Small intestine (tissue), 7 donors: ENCODE measurements at regions not wholly inside any gene's neighbourhood (a gene's known extent, or its start where the extent isn't known, plus 50 kb on each side); places are given as distances from the start of the nearest gene placed in this dataset.

Source experiments
- DNase-seq, 2 donors: peaks; one replicate each; pipeline versions ENCODE4 v3.0.0 to v3.0.0-alpha.2; 2013
- FAIRE-seq: peaks from 2 replicates; lab custom pipeline; 2012; peaks lifted over from hg19 to GRCh38; lab: Jason Lieb, UNC
- H3K27ac ChIP-seq, 3 donors: one replicate each; pipeline ENCODE4 v1.5.1; 2013; ENCODE audit warnings: low read length in 2 of 3, mild to moderate bottlenecking in 2 of 3, control low read depth in 1 of 3, inconsistent platforms in 1 of 3, low read depth in 1 of 3, moderate library complexity in 1 of 3
- H3K27me3 ChIP-seq, 3 donors: one replicate each; pipeline ENCODE4 v1.6.1; 2013; ENCODE audit warnings: low read length in 3 of 3, inconsistent platforms in 1 of 3; ENCODE audit not compliant: control insufficient read depth in 3 of 3, insufficient read depth in 3 of 3
- H3K36me3 ChIP-seq, 3 donors: one replicate each; pipeline ENCODE4 v1.6.1; 2013; ENCODE audit warnings: low read length in 3 of 3, inconsistent platforms in 1 of 3, low read depth in 1 of 3, mild to moderate bottlenecking in 1 of 3, moderate library complexity in 1 of 3; ENCODE audit not compliant: control insufficient read depth in 3 of 3, insufficient read depth in 2 of 3
- H3K4me1 ChIP-seq, 3 donors: one replicate each; pipeline ENCODE4 v1.6.1; 2013; ENCODE audit warnings: low read length in 2 of 3, inconsistent platforms in 1 of 3, low read depth in 1 of 3, mild to moderate bottlenecking in 1 of 3, moderate library complexity in 1 of 3; ENCODE audit not compliant: control insufficient read depth in 3 of 3, insufficient read depth in 2 of 3
- H3K4me3 ChIP-seq, 3 donors: one replicate each; pipeline ENCODE4 v1.5.1; 2013; ENCODE audit warnings: low read length in 3 of 3, control low read depth in 1 of 3, inconsistent platforms in 1 of 3, low read depth in 1 of 3, mild to moderate bottlenecking in 1 of 3, moderate library complexity in 1 of 3
- H3K9me3 ChIP-seq, 2 donors: one replicate each; pipeline ENCODE4 v1.6.1; 2013; ENCODE audit warnings: low read depth in 1 of 2, low read length in 1 of 2; ENCODE audit not compliant: control insufficient read depth in 2 of 2, insufficient read depth in 1 of 2
- WGBS, 3 donors: extraction: QIAGEN DNeasy Blood & Tissue Kit; methylation state at CpG; one replicate each; pipeline ENCODE4 v1.1.7; 2013; 5-methylcytosine and 5-hydroxymethylcytosine counted together
- donor health status: healthy with polysubstance abuse.
- donor health status: control.
- donor health status: control.
- donor health status: Bipolar disorder and iron deficiency.
- donor health status: healthy.

DNA sequence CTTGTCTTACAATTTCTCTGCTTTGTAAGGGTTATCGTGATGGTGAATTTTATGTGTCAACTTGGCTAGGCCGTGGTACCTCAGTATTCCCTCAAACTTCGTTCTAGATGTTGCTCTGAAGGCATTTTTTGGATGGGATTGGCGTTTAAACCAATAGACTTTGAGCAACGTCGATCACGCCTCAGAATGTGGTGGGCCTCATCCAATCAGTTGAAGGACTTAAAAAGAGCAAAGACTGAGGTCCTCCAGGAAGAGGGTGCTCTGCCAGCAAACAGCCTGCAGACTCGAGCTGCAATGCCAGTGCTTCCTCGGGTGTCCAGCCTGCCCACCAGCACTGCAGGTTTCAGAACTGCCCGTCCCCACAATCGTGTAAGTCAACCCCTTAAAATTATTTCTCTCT lies 145.8 kb upstream of the SALL3 start:
- WGBS, 3 donors, result 76 to 83% (median 79%) methylated on average over 11 of the region's 11 CpGs
- FAIRE-seq, result no peak
- no peak for DNase-seq
- peaks cover 0 to 3% of the 10 kb centered on the region in 2 donors for H3K9me3 ChIP-seq
- no peaks in the 10 kb centered on the region for H3K4me1 ChIP-seq
- no peak overlapping the region for H3K27ac ChIP-seq
- no peaks in the 10 kb centered on the region for H3K36me3 ChIP-seq
- H3K4me3 ChIP-seq, result no peak overlapping the region
- H3K27me3 ChIP-seq, result no peaks in the 10 kb centered on the region

DNA sequence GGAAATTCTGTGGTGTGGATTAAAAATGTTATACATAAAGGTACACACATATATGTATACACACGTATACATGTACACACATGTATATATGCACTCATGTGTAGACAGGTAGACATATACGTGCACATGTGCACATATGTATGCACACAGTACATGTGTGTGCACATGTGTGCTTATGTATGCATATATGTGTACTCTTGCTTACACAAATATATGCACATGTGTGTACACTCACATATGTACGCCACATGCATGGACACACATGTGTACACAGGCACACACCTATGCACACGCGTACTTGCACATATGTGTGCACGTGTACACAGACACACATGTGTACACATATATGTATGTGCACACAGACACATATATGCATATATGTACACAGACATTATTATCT lies 142.8 kb upstream of the SALL3 start:
- no peak overlapping the region for H3K4me3 ChIP-seq
- WGBS, 3 donors, result 90 to 93% (median 91%) methylated on average over 6 of the region's 6 CpGs
- FAIRE-seq (no peak), DNase-seq (no peak)
- H3K27ac ChIP-seq, result no peak overlapping the region
- H3K4me1 ChIP-seq, result no peaks in the 10 kb centered on the region
- no peaks in the 10 kb centered on the region for H3K27me3 ChIP-seq
- H3K9me3 ChIP-seq, result peaks cover 0 to 3% of the 10 kb centered on the region in 2 donors
- H3K36me3 ChIP-seq, result no peaks in the 10 kb centered on the region

DNA sequence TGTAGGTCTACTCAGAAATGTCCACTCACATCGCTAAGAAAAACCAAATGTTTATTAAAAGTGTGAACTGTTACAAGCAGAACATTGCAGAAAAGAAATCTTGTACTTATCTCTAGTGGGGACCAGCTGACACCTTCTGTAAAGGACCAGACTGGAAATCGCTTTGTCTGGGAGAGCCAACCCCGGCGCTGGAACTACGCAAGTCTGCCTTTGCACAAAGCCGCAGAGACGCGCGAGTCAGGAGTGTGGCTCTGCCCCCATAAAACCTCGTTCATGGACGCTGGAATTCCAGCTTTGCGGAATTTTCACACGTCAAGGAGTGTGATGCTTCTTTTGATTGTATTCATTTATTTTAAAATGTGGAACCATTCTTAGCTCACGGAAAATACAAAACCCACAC lies 141.9 kb upstream of the SALL3 start:
- WGBS, 3 donors, result 91 to 94% (median 92%) methylated on average over 14 of the region's 14 CpGs
- no peak for DNase-seq

DNA sequence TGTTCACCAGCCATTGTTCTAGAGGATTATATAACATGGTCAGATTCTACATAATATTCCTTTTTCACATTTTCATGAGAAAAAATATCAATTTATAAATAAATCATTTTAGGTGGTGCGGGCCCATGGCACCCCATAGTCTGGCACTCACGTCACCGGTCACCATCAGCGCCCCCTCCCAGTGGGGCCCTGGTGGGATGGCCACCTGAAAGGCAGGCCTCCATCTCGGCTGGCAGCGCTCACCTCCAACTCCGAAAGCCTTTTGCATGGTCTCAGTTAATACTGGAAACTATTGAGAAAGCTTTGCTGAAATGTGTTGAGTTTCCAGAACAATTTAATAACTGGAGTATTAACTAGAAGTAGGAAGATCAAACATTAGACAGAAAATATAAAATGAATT lies 141.4 kb upstream of the SALL3 start:
- FAIRE-seq (no peak), DNase-seq (no peak)
- no peak overlapping the region for H3K4me3 ChIP-seq
- peaks cover 0 to 3% of the 10 kb centered on the region in 2 donors for H3K9me3 ChIP-seq
- no peaks in the 10 kb centered on the region for H3K27me3 ChIP-seq
- H3K4me1 ChIP-seq, result no peaks in the 10 kb centered on the region
- WGBS, 3 donors, result 82 to 95% (median 92%) methylated on average over 7 of the region's 7 CpGs
- no peaks in the 10 kb centered on the region for H3K36me3 ChIP-seq
- H3K27ac ChIP-seq, result no peak overlapping the region

More for the DNA sequence above, 141.9 kb upstream of the SALL3 start:
- Histone ChIP-seq H3K9me3 (peaks cover 0 to 3% of the 10 kb centered on the region in 2 donors), H3K4me3 (no peak overlapping the region), H3K27me3 (no peaks in the 10 kb centered on the region), H3K36me3 (no peaks in the 10 kb centered on the region), H3K27ac (no peak overlapping the region), H3K4me1 (no peaks in the 10 kb centered on the region)
- FAIRE-seq, result no peak

DNA sequence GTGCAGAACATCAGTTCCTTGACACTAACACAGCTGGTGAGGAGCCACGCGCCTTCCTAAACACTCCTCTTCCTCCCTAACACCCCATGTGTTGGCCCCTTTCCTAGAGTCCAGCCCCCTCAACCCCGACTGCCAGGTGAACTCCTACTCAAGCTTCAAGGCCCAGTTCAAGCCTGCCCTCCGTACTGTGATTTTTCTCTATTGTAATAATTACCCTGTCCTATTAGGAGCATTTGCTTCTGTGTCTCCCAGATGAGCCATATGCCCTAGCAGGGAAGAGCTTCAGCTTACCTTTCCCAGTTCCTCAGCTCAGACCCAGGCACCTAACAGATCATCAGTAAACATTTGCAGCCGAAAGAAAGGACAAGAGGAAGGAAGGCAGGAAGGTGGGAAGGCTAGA lies 130.6 kb upstream of the SALL3 start:
- WGBS, 3 donors, result 84 to 86% (median 85%) methylated on average over 5 of the region's 5 CpGs
- Histone ChIP-seq H3K4me3 (no peak overlapping the region), H3K27me3 (no peaks in the 10 kb centered on the region), H3K9me3 (peaks cover 0 to 13% of the 10 kb centered on the region in 2 donors), H3K4me1 (no peaks in the 10 kb centered on the region), H3K27ac (no peak overlapping the region), H3K36me3 (no peaks in the 10 kb centered on the region)
- no peak for DNase-seq
- no peak for FAIRE-seq

DNA sequence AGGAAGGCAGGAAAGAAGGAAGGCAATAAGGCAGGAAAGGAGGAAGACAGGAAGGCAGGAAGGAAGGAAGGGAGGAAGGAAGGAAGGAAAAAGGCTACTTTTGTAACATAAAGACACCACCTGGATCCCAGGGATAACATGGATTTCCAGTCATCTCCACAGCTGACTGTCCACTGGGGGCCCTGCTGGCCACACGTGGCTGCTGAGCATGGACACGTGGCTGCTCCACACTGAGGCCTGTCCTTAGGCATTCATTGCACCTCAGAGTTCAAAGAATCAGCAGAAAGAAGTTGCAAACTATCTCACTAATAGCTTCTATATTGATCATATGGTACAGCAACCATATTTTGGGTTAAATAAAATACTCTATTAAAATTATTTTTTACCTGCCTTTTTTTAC lies 130.2 kb upstream of the SALL3 start:
- WGBS, 3 donors, result 49 to 91% (median 80%) methylated on average over 2 of the region's 2 CpGs

DNA sequence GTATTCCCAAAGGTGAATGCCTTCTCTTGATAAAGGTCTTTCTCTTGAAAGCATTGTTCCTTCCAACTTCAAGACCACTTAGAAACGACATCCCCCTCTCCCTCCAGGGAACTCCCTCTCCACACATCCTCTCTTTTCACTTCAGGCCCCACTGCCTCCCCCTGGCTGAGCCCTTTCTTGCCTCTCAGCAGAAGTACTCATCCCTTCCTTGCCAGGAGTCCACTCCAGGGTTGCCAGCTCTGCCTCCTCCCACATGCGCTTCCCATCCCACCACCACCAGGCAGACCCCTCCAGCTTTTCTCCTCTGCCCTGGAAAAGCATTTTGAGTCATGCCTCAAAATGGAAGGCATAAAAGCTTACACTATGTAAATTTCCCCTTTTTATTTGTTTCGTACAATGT lies 126.3 kb upstream of the SALL3 start:
- no peak overlapping the region for H3K27ac ChIP-seq
- H3K4me3 ChIP-seq, result no peak overlapping the region
- 66 to 77% (median 73%) methylated on average over 3 of the region's 3 CpGs for WGBS, 3 donors
- FAIRE-seq, result no peak
- H3K27me3 ChIP-seq, result no peaks in the 10 kb centered on the region
- no peaks in the 10 kb centered on the region for H3K36me3 ChIP-seq
- H3K9me3 ChIP-seq, result peaks cover 0 to 5% of the 10 kb centered on the region in 2 donors
- DNase-seq, result no peak
- no peaks in the 10 kb centered on the region for H3K4me1 ChIP-seq

More for the DNA sequence above, 130.2 kb upstream of the SALL3 start:
- Histone ChIP-seq H3K9me3 (peaks cover 0 to 13% of the 10 kb centered on the region in 2 donors), H3K27me3 (no peaks in the 10 kb centered on the region), H3K4me3 (no peak overlapping the region), H3K4me1 (no peaks in the 10 kb centered on the region), H3K36me3 (no peaks in the 10 kb centered on the region), H3K27ac (no peak overlapping the region)
- no peak for DNase-seq
- FAIRE-seq, result no peak

DNA sequence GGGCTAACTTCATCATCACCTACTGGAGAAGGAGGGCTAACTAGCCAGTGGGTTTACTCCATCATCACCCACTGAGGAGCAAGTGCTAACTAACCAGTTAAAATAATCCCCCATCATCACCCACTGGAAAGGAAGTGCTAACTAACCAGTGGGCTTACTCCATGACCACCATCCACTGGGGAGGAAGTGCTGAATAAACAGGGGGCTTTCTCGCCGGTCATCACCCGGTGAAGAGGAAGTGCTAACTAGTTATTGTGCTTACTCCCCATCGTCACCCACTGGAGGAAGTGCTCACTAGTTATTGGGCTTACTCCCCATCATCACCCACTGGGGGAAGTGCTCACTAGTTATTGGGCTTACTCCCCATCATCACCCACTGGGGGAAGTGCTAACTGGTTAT lies 124.4 kb upstream of the SALL3 start:
- H3K9me3 ChIP-seq, result peaks cover 0 to 3% of the 10 kb centered on the region in 2 donors
- H3K4me1 ChIP-seq, result no peaks in the 10 kb centered on the region
- H3K27me3 ChIP-seq, result no peaks in the 10 kb centered on the region
- DNase-seq (no peak), FAIRE-seq (no peak)
- no peak overlapping the region for H3K4me3 ChIP-seq
- no peaks in the 10 kb centered on the region for H3K36me3 ChIP-seq
- H3K27ac ChIP-seq, result no peak overlapping the region
- 53 to 89% (median 77%) methylated on average over 4 of the region's 4 CpGs for WGBS, 3 donors

DNA sequence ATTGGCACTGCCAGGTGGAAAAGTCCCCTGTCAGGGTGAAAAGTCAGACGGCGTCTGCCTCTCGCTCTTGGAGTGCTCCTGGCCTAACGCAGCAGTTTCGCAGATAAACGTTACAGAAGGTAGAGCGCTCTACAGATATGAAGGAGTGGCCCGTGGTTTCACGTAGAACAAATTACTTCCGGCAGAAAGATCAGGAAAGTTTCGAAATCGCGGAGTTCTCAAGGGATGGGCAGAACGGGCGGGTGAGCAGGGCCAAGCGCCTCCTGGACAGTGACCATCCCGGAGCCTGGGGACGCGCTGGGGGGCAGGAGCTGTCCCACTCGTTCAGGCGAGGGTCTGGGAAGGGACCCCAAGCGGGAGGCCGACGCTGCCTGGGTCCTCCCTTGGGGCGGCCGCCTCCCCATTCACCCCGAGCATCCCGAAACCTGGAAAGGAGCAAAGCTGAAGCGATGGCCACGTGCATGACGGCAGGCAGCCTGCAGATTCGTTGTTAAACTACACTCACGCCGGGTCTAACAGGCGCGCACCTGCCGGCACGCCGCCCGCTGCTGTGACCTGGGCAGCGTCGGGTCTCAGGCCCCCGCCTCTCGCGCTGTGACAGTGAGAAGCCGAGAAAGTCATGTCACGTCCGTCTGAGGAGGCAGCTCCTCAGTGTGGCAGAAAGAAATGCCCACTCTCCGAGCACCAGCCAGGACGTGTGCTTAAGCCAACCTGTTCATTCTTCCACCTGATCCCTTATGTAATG lies 122.9 kb upstream of the SALL3 start:
- DNase-seq (no peak), FAIRE-seq (no peak)
- Histone ChIP-seq H3K4me3 (no peak overlapping the region), H3K9me3 (no peaks in the 10 kb centered on the region), H3K27me3 (no peaks in the 10 kb centered on the region), H3K4me1 (no peaks in the 10 kb centered on the region), H3K27ac (no peak overlapping the region), H3K36me3 (no peaks in the 10 kb centered on the region)
- WGBS, 3 donors, result 86 to 93% (median 91%) methylated on average over 50 of the region's 50 CpGs
